DND-41 (cell line): ENCODE measurements at regions not wholly inside any gene's neighbourhood (a gene's known extent, or its start where the extent isn't known, plus 50 kb on each side); places are given as distances from the start of the nearest gene placed in this dataset.

Source experiments
- ATAC-seq: fragments of 200-7000 bp; cut with Tn5 transposase; 3 replicates; pipeline ENCODE4 v1.9.1; 2021; ENCODE audit warnings: low read depth; ENCODE audit not compliant: insufficient read depth
- DNase-seq: peaks from one replicate; pipeline ENCODE4 v3.0.0-alpha.2; 2020
- H2AFZ ChIP-seq: 2 replicates; pipeline ENCODE4 v1.6.0; 2012; ENCODE audit warnings: low read depth, low read length
- H3K27ac ChIP-seq: 2 replicates; pipeline ENCODE4 v1.5.1; 2012; ENCODE audit warnings: low read length, inconsistent platforms
- H3K27me3 ChIP-seq: fragments of 200-600 bp; sonication (generic); 2 replicates; pipeline ENCODE4 v1.6.0; 2012; ENCODE audit warnings: low read length, mild to moderate bottlenecking, inconsistent platforms; ENCODE audit not compliant: insufficient read depth, poor library complexity
- H3K36me3 ChIP-seq: 2 replicates; pipeline ENCODE4 v1.5.1; 2012; ENCODE audit warnings: low read length, inconsistent platforms; ENCODE audit not compliant: insufficient read depth
- H3K4me1 ChIP-seq: 2 replicates; pipeline ENCODE4 v1.5.1; 2012; ENCODE audit warnings: mild to moderate bottlenecking, low read length; ENCODE audit not compliant: insufficient read depth
- H3K4me2 ChIP-seq: 2 replicates; pipeline ENCODE4 v1.6.0; 2012; ENCODE audit warnings: mild to moderate bottlenecking, moderate library complexity, low read length, inconsistent platforms; ENCODE audit not compliant: insufficient read depth
- H3K4me3 ChIP-seq, 2 experiments: fragments of 200-600 bp in 1 of 2; shearing (Covaris generic) in 1 of 2; 2 replicates each; pipeline ENCODE4 v1.5.1; 2012 to 2016; ENCODE audit warnings: inconsistent platforms in 2 of 2, low read length in 2 of 2, mild to moderate bottlenecking in 2 of 2, low read depth in 1 of 2, moderate library complexity in 1 of 2
- H3K79me2 ChIP-seq: 2 replicates; pipeline ENCODE4 v1.6.0; 2012; ENCODE audit warnings: low read length, inconsistent platforms; ENCODE audit not compliant: insufficient read depth
- H3K9ac ChIP-seq: 2 replicates; pipeline ENCODE4 v1.6.0; 2012; ENCODE audit warnings: low read depth, mild to moderate bottlenecking, inconsistent platforms, low read length, moderate library complexity
- H3K9me3 ChIP-seq: 2 replicates; pipeline ENCODE4 v1.5.1; 2012; ENCODE audit warnings: low read length, moderate library complexity, mild to moderate bottlenecking, inconsistent platforms; ENCODE audit not compliant: insufficient read depth, severe bottlenecking
- H4K20me1 ChIP-seq: 2 replicates; pipeline ENCODE4 v1.6.0; 2012; ENCODE audit warnings: low read length; ENCODE audit not compliant: insufficient read depth
- EZH2 ChIP-seq: IDR thresholded peaks from 3 replicates; pipeline ENCODE4 v1.6.1; 2012; ENCODE audit warnings: borderline replicate concordance, low read depth, mild to moderate bottlenecking, moderate library complexity, low read length, inconsistent platforms; ENCODE audit not compliant: severe bottlenecking
- TF ChIP-seq, protein P1 (sequence below): IDR thresholded peaks from 2 replicates; pipeline ENCODE4 v1.5.1; 2012; ENCODE audit warnings: borderline replicate concordance, low read length, moderate library complexity, mild to moderate bottlenecking; ENCODE audit not compliant: poor library complexity, severe bottlenecking; ENCODE audit errors: extremely low read depth

DNA sequence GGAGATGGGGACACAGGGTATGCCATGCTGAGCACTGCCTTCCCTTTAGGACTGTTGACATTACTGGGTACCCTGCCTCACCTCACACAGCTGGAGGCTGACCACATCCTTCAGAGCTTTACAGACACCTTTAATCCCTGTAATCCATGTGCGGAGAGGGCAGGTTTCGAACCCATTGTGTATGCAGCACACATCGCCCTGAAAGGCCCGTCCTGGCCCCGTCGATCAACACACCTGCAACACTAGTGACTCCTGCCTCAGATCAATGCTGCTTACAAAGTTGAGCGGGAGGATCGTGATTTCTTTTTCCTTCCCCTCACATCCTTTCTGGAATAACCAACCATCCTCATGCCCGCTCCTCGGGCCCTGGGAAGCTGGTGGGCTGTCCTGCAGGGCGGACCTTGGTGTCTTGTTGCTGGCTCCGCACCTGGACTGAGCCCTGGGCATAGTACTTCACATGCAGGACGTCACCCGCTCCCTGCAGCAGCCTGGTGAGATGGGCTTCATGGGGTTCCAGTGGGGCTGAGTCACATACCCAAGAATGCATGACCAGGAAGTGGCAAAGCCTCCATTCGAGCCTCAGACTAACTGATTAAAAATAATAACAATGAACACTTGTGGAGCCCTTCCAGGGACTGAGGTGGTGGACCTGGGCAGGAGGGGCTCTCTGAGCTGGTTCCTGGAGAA lies 403.6 kb downstream of the PTPRU start:
- Histone ChIP-seq H3K27me3 (peaks cover 4% of the 10 kb centered on the region), H3K9me3 (no peaks in the 10 kb centered on the region), H4K20me1 (no peaks in the 10 kb centered on the region), H3K36me3 (no peaks in the 10 kb centered on the region), H2AFZ (no peak overlapping the region), H3K4me2 (no peak overlapping the region), H3K4me1 (no peaks in the 10 kb centered on the region), H3K9ac (no peak overlapping the region), H3K4me3 (no peak overlapping the region), H3K79me2 (no peaks in the 10 kb centered on the region), H3K27ac (no peak overlapping the region)
- DNase-seq (no peak), ATAC-seq (no peak)
- TF ChIP-seq, protein P1, sequence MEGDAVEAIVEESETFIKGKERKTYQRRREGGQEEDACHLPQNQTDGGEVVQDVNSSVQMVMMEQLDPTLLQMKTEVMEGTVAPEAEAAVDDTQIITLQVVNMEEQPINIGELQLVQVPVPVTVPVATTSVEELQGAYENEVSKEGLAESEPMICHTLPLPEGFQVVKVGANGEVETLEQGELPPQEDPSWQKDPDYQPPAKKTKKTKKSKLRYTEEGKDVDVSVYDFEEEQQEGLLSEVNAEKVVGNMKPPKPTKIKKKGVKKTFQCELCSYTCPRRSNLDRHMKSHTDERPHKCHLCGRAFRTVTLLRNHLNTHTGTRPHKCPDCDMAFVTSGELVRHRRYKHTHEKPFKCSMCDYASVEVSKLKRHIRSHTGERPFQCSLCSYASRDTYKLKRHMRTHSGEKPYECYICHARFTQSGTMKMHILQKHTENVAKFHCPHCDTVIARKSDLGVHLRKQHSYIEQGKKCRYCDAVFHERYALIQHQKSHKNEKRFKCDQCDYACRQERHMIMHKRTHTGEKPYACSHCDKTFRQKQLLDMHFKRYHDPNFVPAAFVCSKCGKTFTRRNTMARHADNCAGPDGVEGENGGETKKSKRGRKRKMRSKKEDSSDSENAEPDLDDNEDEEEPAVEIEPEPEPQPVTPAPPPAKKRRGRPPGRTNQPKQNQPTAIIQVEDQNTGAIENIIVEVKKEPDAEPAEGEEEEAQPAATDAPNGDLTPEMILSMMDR = no peak
- TF ChIP-seq EZH2 = no peak

DNA sequence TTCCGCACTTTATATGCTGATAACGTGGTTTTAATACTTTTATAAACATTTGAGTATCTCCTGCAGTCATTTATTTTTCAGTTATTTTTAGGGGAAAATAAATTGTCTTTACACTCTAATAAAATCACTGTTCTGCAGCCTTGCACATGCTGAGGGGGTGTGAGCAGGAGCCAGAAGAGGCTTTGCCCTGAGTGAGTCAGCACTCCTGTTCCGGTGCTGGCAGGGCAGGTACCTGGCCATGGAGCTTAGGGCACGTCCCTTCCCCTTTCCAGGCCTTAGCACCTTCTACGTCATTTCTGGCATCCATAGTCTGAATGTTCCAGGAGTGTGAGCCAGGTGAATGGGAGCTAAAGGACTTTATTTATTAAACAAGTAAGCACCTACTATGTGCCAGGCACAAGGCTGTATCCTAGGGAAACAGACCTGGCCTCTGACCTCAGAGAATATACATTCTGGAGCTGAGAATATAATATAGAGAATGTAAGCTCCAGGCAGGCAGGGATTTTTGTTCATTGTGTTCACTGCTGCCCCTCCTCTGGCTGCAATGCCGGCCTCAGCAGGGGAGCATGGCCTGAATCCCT lies 402.9 kb downstream of the PTPRU start:
- H3K4me3 ChIP-seq = no peak overlapping the region
- no peaks in the 10 kb centered on the region for H3K36me3 ChIP-seq
- H4K20me1 ChIP-seq = no peaks in the 10 kb centered on the region
- H3K9me3 ChIP-seq = no peaks in the 10 kb centered on the region
- ATAC-seq (no peak), DNase-seq (no peak)
- no peaks in the 10 kb centered on the region for H3K79me2 ChIP-seq
- H3K27ac ChIP-seq = no peak overlapping the region
- no peaks in the 10 kb centered on the region for H3K4me1 ChIP-seq
- no peak overlapping the region for H3K9ac ChIP-seq
- no peak overlapping the region for H2AFZ ChIP-seq
- TF ChIP-seq EZH2 = no peak
- TF ChIP-seq, protein P1 = no peak
- no peak overlapping the region for H3K4me2 ChIP-seq
- H3K27me3 ChIP-seq = peaks cover 3% of the 10 kb centered on the region

DNA sequence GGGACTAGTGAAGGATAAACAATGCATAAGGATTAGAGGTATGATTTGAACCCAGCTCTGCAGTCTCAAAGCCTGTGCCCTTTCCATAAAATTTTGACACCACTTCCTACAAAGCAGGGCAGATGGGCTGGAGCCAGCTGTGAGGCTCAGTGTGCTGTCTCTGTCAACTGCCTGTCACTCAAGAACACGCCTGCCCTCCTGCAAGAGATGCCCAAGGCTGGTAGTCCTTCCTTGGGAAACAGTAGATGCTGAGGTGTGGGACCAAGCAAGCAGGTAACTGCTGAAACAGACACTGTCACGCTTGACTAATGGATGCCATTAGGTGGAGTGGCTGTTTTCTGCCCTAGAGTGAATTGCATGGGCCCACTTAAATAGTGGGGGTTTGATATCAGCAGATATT lies 402.0 kb downstream of the PTPRU start:
- Histone ChIP-seq H3K9ac (no peak overlapping the region), H3K4me3 (no peak overlapping the region), H3K9me3 (no peaks in the 10 kb centered on the region), H2AFZ (no peak overlapping the region), H3K79me2 (no peaks in the 10 kb centered on the region), H3K4me1 (no peaks in the 10 kb centered on the region), H4K20me1 (no peaks in the 10 kb centered on the region), H3K4me2 (no peak overlapping the region), H3K36me3 (no peaks in the 10 kb centered on the region), H3K27ac (no peak overlapping the region), H3K27me3 (peaks cover 2% of the 10 kb centered on the region)
- DNase-seq = no peak
- TF ChIP-seq, protein P1 = no peak
- no peak for TF ChIP-seq EZH2
- ATAC-seq = no peak
